SK-N-SH treated with all-trans-retinoic acid at 6 μM for 48 hours (cell line): ENCODE measurements at regions not wholly inside any gene's neighbourhood (a gene's known extent, or its start where the extent isn't known, plus 50 kb on each side); places are given as distances from the start of the nearest gene placed in this dataset.

Experiments
- ATAC-seq: fragments of 200-7000 bp; cut with Tn5 transposase; 3 replicates; pipeline ENCODE4 v1.9.1; 2020; ENCODE audit warnings: mild to moderate bottlenecking, moderate library complexity
- ARNTL ChIP-seq: fragments of 450-650 bp; formaldehyde crosslinking; IDR thresholded peaks from 2 replicates; pipeline ENCODE4 v1.5.0; 2020; ENCODE audit warnings: low read depth, mild to moderate bottlenecking, moderate library complexity, borderline replicate concordance
- BACH2 ChIP-seq: fragments of 250-450 bp; sonication (Bioruptor Pico); IDR thresholded peaks from 2 replicates; pipeline ENCODE4 v1.9.0; 2021; ENCODE audit warnings: mild to moderate bottlenecking, borderline replicate concordance
- CSDC2 ChIP-seq: fragments of 250-450 bp; sonication (Bioruptor Pico); IDR thresholded peaks from 2 replicates; pipeline ENCODE4 v1.5.0; 2020; ENCODE audit warnings: mild to moderate bottlenecking, moderate library complexity
- ESRRG ChIP-seq: fragments of 250-450 bp; sonication (Bioruptor Pico); IDR thresholded peaks from 2 replicates; pipeline ENCODE4 v1.6.1; 2021; ENCODE audit warnings: mild to moderate bottlenecking
- GLIS3 ChIP-seq: fragments of 250-450 bp; sonication (Bioruptor Pico); IDR thresholded peaks from 2 replicates; pipeline ENCODE4 v1.5.0; 2020; ENCODE audit warnings: mild to moderate bottlenecking, moderate library complexity
- ISL1 ChIP-seq: fragments of 250-450 bp; sonication (Bioruptor Pico); IDR thresholded peaks from 2 replicates; pipeline ENCODE4 v2.1.2; 2022; ENCODE audit warnings: mild to moderate bottlenecking, moderate library complexity
- OSR1 ChIP-seq: fragments of 250-450 bp; sonication (Bioruptor Pico); IDR thresholded peaks from 2 replicates; pipeline ENCODE4 v1.8.0; 2022; ENCODE audit warnings: moderate library complexity, mild to moderate bottlenecking, inconsistent platforms
- POU6F1 ChIP-seq: fragments of 250-450 bp; sonication (Bioruptor Pico); IDR thresholded peaks from 2 replicates; pipeline ENCODE4 v1.8.0; 2021; ENCODE audit warnings: low read depth, mild to moderate bottlenecking, moderate library complexity, borderline replicate concordance
- PPARA ChIP-seq: fragments of 250-450 bp; sonication (Bioruptor Pico); IDR thresholded peaks from 2 replicates; pipeline ENCODE4 v1.5.0; 2020; ENCODE audit warnings: mild to moderate bottlenecking, borderline replicate concordance
- RARB ChIP-seq: fragments of 250-450 bp; sonication (Bioruptor Pico); IDR thresholded peaks from 2 replicates; pipeline ENCODE4 v1.8.0; 2021; ENCODE audit warnings: mild to moderate bottlenecking, moderate library complexity
- SNAI2 ChIP-seq: fragments of 250-450 bp; sonication (Bioruptor Pico); IDR thresholded peaks from 2 replicates; pipeline ENCODE4 v1.5.0; 2020; ENCODE audit warnings: mild to moderate bottlenecking, moderate library complexity
- TCF4 ChIP-seq: fragments of 250-450 bp; sonication (Bioruptor Pico); IDR thresholded peaks from 2 replicates; pipeline ENCODE4 v1.8.0; 2021; ENCODE audit warnings: mild to moderate bottlenecking, moderate library complexity, borderline replicate concordance
- TOX ChIP-seq: fragments of 250-450 bp; sonication (Bioruptor Pico); IDR thresholded peaks from 2 replicates; pipeline ENCODE4 v1.8.0; 2021; ENCODE audit warnings: mild to moderate bottlenecking, moderate library complexity, borderline replicate concordance
- ZC3H10 ChIP-seq: fragments of 250-450 bp; sonication (Bioruptor Pico); IDR thresholded peaks from 2 replicates; pipeline ENCODE4 v1.5.1; 2021; ENCODE audit warnings: mild to moderate bottlenecking, moderate library complexity
- ZFP3 ChIP-seq: fragments of 250-450 bp; sonication (Bioruptor Pico); IDR thresholded peaks from 2 replicates; pipeline ENCODE4 v1.5.0; 2020; ENCODE audit warnings: mild to moderate bottlenecking, moderate library complexity
- ZFP30 ChIP-seq: fragments of 450-650 bp; formaldehyde crosslinking; IDR thresholded peaks from 2 replicates; pipeline ENCODE4 v1.5.0; 2022; ENCODE audit warnings: mild to moderate bottlenecking, moderate library complexity
- ZNF565 ChIP-seq: fragments of 450-650 bp; formaldehyde crosslinking; conservative IDR thresholded peaks from 2 replicates; pipeline ENCODE4 v1.5.0; 2020; ENCODE audit warnings: low read depth, mild to moderate bottlenecking, moderate library complexity
- ZNF70 ChIP-seq: fragments of 450-650 bp; formaldehyde crosslinking; IDR thresholded peaks from 2 replicates; pipeline ENCODE4 v1.5.0; 2020; ENCODE audit warnings: mild to moderate bottlenecking, moderate library complexity
- ZNF8 ChIP-seq: fragments of 450-650 bp; formaldehyde crosslinking; IDR thresholded peaks from 2 replicates; pipeline ENCODE4 v1.5.0; 2020; ENCODE audit warnings: mild to moderate bottlenecking, moderate library complexity
- TF ChIP-seq, protein P1 (sequence below): fragments of 250-450 bp; sonication (Bioruptor Pico); IDR thresholded peaks from 2 replicates; pipeline ENCODE4 v1.5.0; 2020; ENCODE audit warnings: mild to moderate bottlenecking, moderate library complexity
- TF ChIP-seq, protein P2 (sequence below): fragments of 250-450 bp; sonication (Bioruptor Pico); IDR thresholded peaks from 2 replicates; pipeline ENCODE4 v1.5.1; 2020; ENCODE audit warnings: low read depth, mild to moderate bottlenecking, moderate library complexity
- TF ChIP-seq, protein P3 (sequence below): fragments of 250-450 bp; sonication (Bioruptor Pico); IDR thresholded peaks from 2 replicates; pipeline ENCODE4 v1.5.1; 2021; ENCODE audit warnings: mild to moderate bottlenecking, moderate library complexity
- TF ChIP-seq, protein P4 (sequence below): fragments of 250-450 bp; sonication (Bioruptor Pico); IDR thresholded peaks from 2 replicates; pipeline ENCODE4 v1.8.0; 2020; ENCODE audit warnings: mild to moderate bottlenecking, moderate library complexity, borderline replicate concordance

DNA sequence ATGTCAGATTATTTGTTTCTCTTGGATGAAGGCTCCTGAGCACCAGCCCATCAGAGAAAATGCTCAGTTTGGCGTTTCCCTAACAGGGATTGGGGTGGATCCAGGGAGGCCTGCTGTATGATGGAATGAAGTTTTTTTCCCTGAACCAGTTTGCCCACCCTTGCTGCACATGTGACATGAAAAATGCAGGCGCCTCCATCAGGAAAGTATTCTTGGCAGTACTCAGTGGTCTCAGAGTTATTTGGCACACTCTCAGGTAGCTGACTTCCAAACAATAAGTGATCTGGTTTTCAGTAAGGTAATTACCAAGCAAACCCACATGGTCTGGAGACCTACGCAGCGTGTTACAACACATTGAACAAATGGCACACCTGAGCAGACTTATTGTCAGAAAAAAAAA, 254.9 kb downstream of the PAX3 start:
- no peak for ATAC-seq
- no peak for TF ChIP-seq PPARA (CRISPR knock-in tag)
- TF ChIP-seq ISL1 (CRISPR knock-in tag): no peak
- TF ChIP-seq, all 23 proteins: peak for 0

GRCh38 chr2:222042666-222043065, 256.1 kb downstream of the PAX3 start:
- no peak for ATAC-seq
- TF ChIP-seq ZNF70 (CRISPR knock-in tag) (no peak), ZC3H10 (no peak), ARNTL (no peak), BACH2 (CRISPR knock-in tag) (no peak), GLIS3 (no peak), ESRRG (CRISPR knock-in tag) (no peak), RARB (no peak), TCF4 (CRISPR knock-in tag) (no peak), ZNF565 (CRISPR knock-in tag) (no peak)
- TF ChIP-seq, protein P1, sequence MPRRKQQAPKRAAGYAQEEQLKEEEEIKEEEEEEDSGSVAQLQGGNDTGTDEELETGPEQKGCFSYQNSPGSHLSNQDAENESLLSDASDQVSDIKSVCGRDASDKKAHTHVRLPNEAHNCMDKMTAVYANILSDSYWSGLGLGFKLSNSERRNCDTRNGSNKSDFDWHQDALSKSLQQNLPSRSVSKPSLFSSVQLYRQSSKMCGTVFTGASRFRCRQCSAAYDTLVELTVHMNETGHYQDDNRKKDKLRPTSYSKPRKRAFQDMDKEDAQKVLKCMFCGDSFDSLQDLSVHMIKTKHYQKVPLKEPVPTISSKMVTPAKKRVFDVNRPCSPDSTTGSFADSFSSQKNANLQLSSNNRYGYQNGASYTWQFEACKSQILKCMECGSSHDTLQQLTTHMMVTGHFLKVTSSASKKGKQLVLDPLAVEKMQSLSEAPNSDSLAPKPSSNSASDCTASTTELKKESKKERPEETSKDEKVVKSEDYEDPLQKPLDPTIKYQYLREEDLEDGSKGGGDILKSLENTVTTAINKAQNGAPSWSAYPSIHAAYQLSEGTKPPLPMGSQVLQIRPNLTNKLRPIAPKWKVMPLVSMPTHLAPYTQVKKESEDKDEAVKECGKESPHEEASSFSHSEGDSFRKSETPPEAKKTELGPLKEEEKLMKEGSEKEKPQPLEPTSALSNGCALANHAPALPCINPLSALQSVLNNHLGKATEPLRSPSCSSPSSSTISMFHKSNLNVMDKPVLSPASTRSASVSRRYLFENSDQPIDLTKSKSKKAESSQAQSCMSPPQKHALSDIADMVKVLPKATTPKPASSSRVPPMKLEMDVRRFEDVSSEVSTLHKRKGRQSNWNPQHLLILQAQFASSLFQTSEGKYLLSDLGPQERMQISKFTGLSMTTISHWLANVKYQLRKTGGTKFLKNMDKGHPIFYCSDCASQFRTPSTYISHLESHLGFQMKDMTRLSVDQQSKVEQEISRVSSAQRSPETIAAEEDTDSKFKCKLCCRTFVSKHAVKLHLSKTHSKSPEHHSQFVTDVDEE (CRISPR knock-in tag): no peak

DNA sequence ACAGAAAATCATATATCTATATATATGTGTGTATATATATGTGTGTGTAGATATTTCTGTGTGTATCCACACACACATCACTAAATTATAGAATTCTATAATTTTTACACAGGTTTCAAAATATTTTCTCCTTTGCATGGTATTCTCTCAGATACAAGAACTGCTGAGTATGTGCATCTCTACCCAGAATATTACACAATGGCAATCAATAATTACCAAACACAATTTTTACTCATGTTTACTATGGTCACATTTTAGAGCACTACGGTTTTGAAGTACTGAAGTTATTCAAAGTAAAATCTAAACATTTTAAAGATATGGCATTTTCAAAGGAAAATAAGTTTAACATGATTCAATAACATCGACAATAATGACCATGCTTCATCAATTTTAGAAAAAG, 258.5 kb downstream of the PAX3 start:
- TF ChIP-seq BACH2 (CRISPR knock-in tag) (no peak), GLIS3 (no peak), CSDC2 (CRISPR knock-in tag) (no peak), ZFP30 (CRISPR knock-in tag) (no peak), PPARA (CRISPR knock-in tag) (no peak), TOX (CRISPR knock-in tag) (no peak), ZNF8 (CRISPR knock-in tag) (no peak), ZNF70 (CRISPR knock-in tag) (no peak), OSR1 (CRISPR knock-in tag) (no peak), TCF4 (CRISPR knock-in tag) (no peak), SNAI2 (no peak), ZFP3 (CRISPR knock-in tag) (no peak), RARB (no peak), POU6F1 (CRISPR knock-in tag) (no peak), ZNF565 (CRISPR knock-in tag) (no peak)
- TF ChIP-seq, protein P2, sequence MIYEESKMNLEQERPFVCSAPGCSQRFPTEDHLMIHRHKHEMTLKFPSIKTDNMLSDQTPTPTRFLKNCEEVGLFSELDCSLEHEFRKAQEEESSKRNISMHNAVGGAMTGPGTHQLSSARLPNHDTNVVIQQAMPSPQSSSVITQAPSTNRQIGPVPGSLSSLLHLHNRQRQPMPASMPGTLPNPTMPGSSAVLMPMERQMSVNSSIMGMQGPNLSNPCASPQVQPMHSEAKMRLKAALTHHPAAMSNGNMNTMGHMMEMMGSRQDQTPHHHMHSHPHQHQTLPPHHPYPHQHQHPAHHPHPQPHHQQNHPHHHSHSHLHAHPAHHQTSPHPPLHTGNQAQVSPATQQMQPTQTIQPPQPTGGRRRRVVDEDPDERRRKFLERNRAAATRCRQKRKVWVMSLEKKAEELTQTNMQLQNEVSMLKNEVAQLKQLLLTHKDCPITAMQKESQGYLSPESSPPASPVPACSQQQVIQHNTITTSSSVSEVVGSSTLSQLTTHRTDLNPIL (CRISPR knock-in tag): no peak
- TF ChIP-seq, protein P3, sequence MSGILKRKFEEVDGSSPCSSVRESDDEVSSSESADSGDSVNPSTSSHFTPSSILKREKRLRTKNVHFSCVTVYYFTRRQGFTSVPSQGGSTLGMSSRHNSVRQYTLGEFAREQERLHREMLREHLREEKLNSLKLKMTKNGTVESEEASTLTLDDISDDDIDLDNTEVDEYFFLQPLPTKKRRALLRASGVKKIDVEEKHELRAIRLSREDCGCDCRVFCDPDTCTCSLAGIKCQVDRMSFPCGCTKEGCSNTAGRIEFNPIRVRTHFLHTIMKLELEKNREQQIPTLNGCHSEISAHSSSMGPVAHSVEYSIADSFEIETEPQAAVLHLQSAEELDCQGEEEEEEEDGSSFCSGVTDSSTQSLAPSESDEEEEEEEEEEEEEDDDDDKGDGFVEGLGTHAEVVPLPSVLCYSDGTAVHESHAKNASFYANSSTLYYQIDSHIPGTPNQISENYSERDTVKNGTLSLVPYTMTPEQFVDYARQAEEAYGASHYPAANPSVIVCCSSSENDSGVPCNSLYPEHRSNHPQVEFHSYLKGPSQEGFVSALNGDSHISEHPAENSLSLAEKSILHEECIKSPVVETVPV (CRISPR knock-in tag): no peak
- TF ChIP-seq, protein P4, sequence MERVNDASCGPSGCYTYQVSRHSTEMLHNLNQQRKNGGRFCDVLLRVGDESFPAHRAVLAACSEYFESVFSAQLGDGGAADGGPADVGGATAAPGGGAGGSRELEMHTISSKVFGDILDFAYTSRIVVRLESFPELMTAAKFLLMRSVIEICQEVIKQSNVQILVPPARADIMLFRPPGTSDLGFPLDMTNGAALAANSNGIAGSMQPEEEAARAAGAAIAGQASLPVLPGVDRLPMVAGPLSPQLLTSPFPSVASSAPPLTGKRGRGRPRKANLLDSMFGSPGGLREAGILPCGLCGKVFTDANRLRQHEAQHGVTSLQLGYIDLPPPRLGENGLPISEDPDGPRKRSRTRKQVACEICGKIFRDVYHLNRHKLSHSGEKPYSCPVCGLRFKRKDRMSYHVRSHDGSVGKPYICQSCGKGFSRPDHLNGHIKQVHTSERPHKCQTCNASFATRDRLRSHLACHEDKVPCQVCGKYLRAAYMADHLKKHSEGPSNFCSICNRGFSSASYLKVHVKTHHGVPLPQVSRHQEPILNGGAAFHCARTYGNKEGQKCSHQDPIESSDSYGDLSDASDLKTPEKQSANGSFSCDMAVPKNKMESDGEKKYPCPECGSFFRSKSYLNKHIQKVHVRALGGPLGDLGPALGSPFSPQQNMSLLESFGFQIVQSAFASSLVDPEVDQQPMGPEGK (CRISPR knock-in tag): no peak
- TF ChIP-seq, protein P1 (CRISPR knock-in tag): no peak
- TF ChIP-seq, all 23 proteins: peak for 0
- ATAC-seq: no peak
